Coronary artery (tissue), 2 donors: ENCODE measurements at regions not wholly inside any gene's neighbourhood (a gene's known extent, or its start where the extent isn't known, plus 50 kb on each side); places are given as distances from the start of the nearest gene placed in this dataset.

ENCODE experiments used
- DNase-seq: peaks from one replicate; pipeline ENCODE4 v3.0.0-alpha.2; 2017; ENCODE audit warnings: low spot score
- H3K27ac ChIP-seq, 2 donors: fragments of 200-600 bp; sonication (generic); one replicate each; pipeline ENCODE4 v1.5.1; 2016 to 2019
- H3K4me3 ChIP-seq: fragments of 200-600 bp; sonication (generic); 2 replicates; pipeline ENCODE4 v1.5.1; 2016; ENCODE audit warnings: mild to moderate bottlenecking, moderate library complexity
- TF ChIP-seq, protein P1 (sequence below): fragments of 200-600 bp; sonication (generic); IDR thresholded peaks from one replicate; pipeline ENCODE4 v1.5.1; 2019; ENCODE audit warnings: antibody characterized with exemption

DNA sequence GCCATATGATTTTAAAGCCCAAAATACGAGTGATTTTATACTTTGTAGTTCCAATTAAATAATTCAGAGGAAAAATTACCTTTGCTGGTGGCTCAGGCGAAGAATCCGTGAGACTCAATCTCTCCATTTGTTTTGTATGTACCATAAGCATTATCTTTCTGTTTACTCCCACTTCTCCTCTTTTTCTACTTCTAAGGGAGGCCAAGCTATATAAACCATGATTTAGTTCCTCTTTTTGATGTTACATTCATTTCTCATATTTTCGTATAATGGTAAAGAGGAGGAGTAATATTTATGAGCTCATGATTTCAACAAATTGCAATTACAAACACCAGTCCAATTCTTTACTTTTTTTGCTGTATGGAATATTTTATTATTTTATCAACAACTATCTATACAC, 50.6 kb upstream of the TES start:
- TF ChIP-seq, protein P1, sequence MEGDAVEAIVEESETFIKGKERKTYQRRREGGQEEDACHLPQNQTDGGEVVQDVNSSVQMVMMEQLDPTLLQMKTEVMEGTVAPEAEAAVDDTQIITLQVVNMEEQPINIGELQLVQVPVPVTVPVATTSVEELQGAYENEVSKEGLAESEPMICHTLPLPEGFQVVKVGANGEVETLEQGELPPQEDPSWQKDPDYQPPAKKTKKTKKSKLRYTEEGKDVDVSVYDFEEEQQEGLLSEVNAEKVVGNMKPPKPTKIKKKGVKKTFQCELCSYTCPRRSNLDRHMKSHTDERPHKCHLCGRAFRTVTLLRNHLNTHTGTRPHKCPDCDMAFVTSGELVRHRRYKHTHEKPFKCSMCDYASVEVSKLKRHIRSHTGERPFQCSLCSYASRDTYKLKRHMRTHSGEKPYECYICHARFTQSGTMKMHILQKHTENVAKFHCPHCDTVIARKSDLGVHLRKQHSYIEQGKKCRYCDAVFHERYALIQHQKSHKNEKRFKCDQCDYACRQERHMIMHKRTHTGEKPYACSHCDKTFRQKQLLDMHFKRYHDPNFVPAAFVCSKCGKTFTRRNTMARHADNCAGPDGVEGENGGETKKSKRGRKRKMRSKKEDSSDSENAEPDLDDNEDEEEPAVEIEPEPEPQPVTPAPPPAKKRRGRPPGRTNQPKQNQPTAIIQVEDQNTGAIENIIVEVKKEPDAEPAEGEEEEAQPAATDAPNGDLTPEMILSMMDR: no peak
- Histone ChIP-seq H3K27ac (no peak overlapping the region), H3K4me3 (no peak overlapping the region)
- DNase-seq: no peak
